GM19463 (cell line): ENCODE measurements at regions not wholly inside any gene's neighbourhood (a gene's known extent, or its start where the extent isn't known, plus 50 kb on each side); places are given as distances from the start of the nearest gene placed in this dataset.

Experiments used
- ATAC-seq: cut with Tn5 transposase; IDR thresholded peaks from one replicate; pipeline ENCODE4 v1.9.1; 2021; ENCODE audit warnings: mild to moderate bottlenecking, moderate library complexity; ENCODE audit not compliant: unreplicated experiment

DNA sequence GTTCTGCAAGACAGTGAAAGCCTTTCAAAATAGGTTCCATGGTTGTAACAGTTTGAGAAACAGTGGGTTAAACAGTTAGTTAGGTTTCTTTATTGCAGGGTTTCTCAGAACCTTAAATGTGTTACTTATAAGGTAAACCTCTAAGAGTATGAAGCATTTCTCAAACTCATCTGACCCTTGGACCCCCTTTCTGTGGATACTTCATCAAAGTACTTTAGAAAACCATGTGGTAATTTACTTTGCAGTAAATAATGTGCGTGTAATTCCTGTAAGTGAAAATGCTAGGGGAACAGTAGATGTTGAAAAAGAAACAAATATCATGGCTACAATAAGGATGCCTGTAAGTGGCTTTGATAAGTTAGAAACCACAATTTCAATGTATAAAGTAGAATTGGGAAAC lies 354.6 kb upstream of the RARB start:
- ATAC-seq, result no peak

- no peak for ATAC-seq
These were observed 353.9 kb upstream of the RARB start for GRCh38 chr3:25074149-25074548.

DNA sequence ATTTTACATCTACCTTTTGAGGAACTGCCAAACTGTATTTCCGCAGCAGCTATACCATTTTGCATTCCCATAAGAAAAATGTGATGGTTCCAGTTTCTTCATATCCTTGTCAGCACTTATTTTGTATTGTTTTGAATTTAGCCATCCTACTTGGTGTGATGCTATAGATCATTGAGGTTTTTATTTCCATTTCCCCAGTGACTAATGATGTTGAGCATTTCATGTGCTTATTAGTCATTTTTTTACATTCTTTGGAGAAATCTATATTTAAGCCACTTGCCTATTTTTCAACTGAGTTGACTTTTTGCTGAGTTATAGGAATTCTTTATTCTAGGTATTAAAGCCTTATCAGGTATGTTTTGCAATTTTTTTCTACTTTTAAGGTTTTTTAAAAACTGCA lies 347.6 kb upstream of the RARB start:
- ATAC-seq, result no peak

DNA sequence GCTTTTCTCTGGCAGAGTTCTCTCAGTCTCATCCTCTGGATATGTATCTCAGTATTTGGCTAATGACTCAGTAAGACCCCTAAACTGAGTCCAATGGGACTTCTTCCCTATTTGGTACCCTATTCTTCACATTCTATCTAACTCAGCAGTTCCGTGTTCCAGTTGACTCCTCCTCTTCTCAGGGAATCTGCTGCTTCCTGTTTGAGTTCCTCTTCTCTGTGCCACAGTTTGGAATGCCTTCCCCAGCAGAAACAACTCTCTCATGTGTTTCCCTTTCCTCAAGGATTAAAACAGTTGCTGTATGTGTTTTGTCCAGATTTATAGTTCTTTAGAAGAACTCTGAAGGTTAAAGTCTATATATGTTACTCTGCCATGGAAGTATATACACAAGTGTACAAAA lies 344.0 kb upstream of the RARB start:
- no peak for ATAC-seq

DNA sequence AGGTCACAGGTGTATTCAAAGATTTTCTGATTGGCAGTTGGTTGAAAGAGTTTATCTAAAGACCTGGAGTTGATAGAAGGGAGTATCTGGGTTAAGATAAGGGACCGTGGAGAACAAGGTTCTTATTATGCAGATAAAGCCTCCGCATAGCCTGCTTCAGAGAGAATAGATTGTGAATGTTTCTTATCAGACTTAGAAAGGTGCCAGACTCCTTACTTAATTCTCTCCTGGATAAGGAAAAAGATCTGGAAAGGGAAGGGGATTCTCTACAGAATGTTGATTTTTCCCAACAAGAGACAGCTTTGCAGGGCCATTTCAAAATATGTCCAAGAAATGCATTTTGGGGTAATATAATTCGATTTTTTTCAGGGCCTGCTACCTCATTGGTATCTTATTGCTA lies 341.3 kb upstream of the RARB start:
- ATAC-seq, result no peak

GRCh38 chr3:25088284-25088683 lies 339.8 kb upstream of the RARB start:
- ATAC-seq, result no peak

GRCh38 chr3:25090698-25091453 lies 337.2 kb upstream of the RARB start:
- no peak for ATAC-seq

GRCh38 chr3:25091934-25092333 lies 336.1 kb upstream of the RARB start:
- ATAC-seq, result no peak

GRCh38 chr3:25094932-25095685 lies 333.0 kb upstream of the RARB start:
- no peak for ATAC-seq

DNA sequence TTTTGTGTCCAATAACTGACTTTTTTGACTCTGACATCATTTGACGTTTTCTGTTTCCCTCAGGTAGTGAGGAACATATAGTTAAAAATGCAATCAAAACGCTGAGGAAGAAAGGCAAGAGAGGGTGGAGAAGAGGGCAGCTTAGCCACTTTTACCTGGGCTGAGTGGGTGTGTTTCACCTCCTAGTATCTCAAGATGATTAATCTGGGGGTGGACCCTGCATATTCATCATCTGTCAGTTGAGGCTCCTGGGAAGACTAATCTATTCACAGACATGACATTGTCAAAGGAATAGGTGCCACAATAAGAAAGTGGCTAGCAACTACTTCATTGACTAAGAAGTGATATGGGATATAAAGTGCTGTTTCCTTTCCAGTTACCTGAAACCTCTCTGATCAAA lies 331.5 kb upstream of the RARB start:
- no peak for ATAC-seq

DNA sequence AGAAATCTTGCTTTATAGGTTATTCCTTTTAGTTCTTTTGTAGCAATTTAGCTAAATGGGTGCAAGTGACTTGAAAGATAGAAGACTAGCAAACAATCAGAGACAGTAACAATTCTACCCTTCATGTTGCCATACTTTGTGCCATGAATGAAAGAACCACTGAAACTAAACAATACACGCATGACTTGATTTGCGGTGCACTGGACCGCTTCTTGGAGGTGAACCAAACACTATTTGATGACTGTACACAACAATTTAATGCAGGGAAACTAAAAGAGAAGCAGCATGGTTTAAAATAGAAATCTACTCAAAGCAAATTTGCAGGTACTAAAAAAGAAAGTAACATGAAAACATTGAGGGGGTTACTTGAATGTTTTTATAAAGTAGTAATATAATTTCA lies 331.0 kb upstream of the RARB start:
- ATAC-seq, result no peak

DNA sequence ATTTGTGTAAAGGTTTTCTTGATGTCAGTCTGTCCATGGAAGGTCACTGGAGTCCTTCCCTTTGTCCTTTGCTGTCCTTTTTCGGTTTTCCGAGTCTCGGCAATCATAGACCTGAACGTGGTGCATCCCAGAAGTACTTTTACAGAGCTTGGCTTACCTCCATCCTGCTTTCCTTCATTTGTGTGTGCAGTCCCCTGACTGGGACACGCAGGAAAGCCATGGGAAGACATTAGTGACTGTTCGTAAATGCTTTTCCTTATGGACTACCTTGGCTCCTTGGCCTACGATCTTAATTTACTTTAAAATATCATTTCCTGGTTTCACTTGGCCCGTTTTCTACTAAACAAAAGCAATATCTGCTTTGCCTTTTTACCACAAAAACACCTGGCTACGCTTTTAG lies 328.4 kb upstream of the RARB start:
- no peak for ATAC-seq

DNA sequence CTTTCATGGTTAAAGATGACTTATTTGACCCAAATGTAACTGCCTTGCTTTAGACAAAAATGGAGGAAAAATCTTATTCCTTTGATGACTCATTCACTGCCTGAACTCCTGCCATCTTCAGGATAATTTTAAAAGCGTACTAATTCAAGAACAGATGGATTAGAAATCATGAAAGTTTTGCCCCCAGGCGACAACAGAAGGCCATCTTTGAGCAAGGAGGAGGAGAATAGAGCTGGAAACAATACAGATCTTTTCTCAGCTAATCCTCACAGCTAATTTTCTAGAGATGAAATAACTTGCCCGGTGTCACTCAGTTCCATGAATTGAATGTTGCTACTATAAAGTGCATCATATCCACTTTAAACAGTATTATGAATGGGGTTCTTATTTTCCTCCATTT lies 324.7 kb upstream of the RARB start:
- ATAC-seq, result no peak

DNA sequence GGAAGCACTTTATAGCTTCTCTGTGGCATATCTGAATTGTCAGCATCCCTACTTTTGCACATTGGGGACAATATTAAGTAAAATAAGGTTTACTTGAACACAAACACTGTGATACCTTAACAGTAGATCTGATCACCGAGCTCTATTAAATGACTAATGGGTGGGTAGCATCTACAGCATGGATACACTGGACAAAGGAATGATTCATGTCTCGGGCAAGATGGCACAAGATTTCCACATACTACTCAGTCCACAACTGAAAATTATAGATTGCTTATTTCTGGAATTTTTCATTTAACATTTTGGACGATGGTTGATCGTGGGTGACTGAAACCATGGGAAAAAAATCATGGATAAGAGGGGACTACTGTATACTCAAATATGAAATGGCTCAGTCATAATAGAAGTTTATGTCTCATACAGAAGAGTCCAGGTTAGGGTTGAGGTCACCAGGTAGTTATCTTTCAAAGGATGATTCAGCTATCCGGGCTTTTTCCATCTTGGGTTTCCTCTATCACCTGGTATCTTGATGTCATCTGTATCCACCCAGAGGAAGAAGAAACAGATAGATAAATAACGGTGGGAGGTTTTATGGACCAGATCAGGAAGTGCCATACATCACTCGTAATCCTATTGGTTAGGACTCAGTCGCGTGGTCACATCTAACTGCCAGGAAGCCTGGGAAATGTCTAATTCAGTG lies 320.0 kb upstream of the RARB start:
- no peak for ATAC-seq

DNA sequence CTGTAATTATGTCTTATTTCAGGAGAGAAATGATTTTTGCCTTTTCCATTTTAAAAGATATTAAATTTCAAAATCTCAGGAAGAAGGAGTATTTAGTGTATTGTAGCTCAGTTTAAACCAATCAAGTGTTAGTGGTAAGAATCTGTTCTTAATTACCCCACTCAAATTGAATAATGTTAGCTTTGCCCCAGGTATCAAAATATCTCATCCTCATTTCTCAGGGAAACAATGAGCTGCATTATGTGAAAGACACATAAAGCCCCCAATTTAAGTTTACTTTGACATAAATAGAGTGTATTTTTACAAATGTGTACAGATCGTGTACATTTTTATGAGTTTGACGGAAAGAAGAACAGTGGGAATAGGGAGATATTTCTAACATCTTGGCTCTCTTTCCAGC lies 317.4 kb upstream of the RARB start:
- no peak for ATAC-seq

DNA sequence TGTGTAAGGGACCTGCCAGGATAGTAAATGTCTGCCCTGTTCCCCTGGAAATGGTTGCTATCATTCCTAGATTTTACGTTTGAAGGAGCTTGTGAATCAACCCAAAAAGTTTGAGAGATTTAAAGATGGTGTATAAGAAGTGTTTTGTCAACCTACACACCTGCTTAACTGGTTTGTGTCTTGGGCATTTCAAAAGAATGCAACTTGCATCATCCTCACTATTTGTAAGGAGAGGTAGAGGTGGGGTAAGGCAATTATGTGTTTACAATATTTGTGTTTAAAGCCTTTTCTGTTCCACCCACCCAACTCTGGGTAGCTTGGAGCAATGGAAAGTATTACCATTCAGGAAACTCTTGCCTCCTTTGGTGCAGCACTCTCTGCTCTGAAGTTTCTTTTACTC lies 314.2 kb upstream of the RARB start:
- ATAC-seq, result no peak

DNA sequence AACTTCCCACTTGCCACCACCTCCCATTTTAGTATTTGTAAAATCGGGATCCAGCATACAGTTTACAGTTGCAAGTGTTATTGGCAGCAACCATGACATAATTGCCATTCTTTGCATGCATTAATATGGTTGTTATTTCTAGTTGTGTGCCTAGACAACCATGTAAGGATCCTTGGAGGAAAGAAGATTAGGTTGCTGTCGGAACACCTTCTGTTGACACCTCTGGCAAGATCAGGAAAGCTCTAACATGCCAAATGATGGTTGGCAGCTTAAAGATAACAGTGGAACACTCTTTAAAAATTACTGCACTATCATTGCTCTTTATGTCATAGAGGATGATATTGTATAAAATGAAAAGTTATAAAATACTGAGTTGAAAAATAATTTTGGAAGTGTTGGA lies 313.5 kb upstream of the RARB start:
- no peak for ATAC-seq

- no peak for ATAC-seq
These were observed 311.0 kb upstream of the RARB start for GRCh38 chr3:25117005-25117593.

GRCh38 chr3:25119682-25120081 lies 308.4 kb upstream of the RARB start:
- no peak for ATAC-seq

DNA sequence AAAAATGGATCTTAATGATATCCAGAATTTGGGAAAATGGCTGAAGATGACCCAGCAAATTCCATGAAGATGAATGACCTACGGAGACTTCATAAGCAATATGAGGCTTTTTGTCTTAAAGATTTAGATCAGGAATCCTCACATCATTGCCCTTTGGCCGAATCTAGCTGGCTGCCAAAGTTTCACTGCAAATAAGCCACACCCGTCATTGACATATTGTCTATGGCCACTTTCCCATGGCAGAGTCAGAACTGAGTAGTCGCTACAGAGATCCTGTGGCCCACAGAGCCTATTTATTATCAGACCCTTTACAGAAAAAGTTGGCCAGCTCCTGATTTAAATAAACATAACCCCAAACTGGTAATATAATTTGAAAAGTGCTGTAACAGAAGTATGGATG lies 307.4 kb upstream of the RARB start:
- no peak for ATAC-seq

GRCh38 chr3:25125201-25125600 lies 302.9 kb upstream of the RARB start:
- ATAC-seq, result no peak

GRCh38 chr3:25128735-25129134 lies 299.3 kb upstream of the RARB start:
- ATAC-seq, result no peak
